ENCODE measurements at regions not wholly inside any gene's neighbourhood (a gene's known extent, or its start where the extent isn't known, plus 50 kb on each side); places are given as distances from the start of the nearest gene placed in this dataset.

DNA sequence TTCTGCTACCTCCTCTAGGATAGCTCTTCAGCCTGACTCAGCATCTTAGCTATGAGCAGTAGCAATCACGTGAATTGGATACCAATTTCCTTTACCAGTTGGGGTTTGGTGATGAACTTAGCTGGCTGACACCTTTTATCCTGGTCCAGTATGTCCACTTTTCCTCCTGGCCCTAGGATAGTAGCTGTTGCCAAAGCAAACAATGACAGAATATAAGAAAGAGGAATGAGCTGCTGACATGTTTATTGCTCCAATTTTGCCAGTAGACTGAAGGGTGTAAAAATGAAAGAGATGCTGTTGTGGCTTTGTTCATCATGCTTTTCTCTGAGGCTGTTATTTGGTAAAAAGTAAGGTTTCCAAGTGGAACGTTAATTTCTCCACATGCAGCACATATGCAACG lies 168.3 kb upstream of the JAG1 start:
- TF ChIP-seq EZH2phosphoT487 (IDR thresholded peaks at IDR 0.05; ENCODE audit: borderline replicate concordance) (no peak), POLR2AphosphoS5 (IDR thresholded peaks at IDR 0.05; ENCODE audit: low read depth, low read length) (no peak), ELF1 (IDR thresholded peaks at IDR 0.05; ENCODE audit: borderline replicate concordance, low read depth) (no peak), EZH2 (IDR thresholded peaks at IDR 0.05) (no peak), EGR1 (IDR thresholded peaks at IDR 0.05; ENCODE audit: low read depth) (no peak), ZNF274 (IDR thresholded peaks at IDR 0.05; ENCODE audit: low read depth, low read length) (no peak), POLR2A (IDR thresholded peaks at IDR 0.05; ENCODE audit: borderline replicate concordance, extremely low read depth, insufficient read depth, insufficient read length) (no peak), JUND (IDR thresholded peaks at IDR 0.05) (no peak), TCF7L2 (IDR thresholded peaks at IDR 0.05; ENCODE audit: borderline replicate concordance, extremely low read depth, insufficient read depth, insufficient read length) (no peak), SIN3A (IDR thresholded peaks at IDR 0.05; ENCODE audit: low read depth) (no peak), SP1 (IDR thresholded peaks at IDR 0.05; ENCODE audit: low read depth) (no peak)
- TF ChIP-seq, protein P1, sequence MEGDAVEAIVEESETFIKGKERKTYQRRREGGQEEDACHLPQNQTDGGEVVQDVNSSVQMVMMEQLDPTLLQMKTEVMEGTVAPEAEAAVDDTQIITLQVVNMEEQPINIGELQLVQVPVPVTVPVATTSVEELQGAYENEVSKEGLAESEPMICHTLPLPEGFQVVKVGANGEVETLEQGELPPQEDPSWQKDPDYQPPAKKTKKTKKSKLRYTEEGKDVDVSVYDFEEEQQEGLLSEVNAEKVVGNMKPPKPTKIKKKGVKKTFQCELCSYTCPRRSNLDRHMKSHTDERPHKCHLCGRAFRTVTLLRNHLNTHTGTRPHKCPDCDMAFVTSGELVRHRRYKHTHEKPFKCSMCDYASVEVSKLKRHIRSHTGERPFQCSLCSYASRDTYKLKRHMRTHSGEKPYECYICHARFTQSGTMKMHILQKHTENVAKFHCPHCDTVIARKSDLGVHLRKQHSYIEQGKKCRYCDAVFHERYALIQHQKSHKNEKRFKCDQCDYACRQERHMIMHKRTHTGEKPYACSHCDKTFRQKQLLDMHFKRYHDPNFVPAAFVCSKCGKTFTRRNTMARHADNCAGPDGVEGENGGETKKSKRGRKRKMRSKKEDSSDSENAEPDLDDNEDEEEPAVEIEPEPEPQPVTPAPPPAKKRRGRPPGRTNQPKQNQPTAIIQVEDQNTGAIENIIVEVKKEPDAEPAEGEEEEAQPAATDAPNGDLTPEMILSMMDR (IDR thresholded peaks at IDR 0.05 in 2 of 3, conservative IDR thresholded peaks at IDR 0.05 in 1 of 3; ENCODE audit: borderline replicate concordance in 1 of 3, insufficient read depth in 1 of 3, low read depth in 2 of 3, low read length in 2 of 3) = no peak
- TF ChIP-seq, protein P2, sequence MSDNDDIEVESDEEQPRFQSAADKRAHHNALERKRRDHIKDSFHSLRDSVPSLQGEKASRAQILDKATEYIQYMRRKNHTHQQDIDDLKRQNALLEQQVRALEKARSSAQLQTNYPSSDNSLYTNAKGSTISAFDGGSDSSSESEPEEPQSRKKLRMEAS (IDR thresholded peaks at IDR 0.05) = no peak
- TF ChIP-seq, protein P3, sequence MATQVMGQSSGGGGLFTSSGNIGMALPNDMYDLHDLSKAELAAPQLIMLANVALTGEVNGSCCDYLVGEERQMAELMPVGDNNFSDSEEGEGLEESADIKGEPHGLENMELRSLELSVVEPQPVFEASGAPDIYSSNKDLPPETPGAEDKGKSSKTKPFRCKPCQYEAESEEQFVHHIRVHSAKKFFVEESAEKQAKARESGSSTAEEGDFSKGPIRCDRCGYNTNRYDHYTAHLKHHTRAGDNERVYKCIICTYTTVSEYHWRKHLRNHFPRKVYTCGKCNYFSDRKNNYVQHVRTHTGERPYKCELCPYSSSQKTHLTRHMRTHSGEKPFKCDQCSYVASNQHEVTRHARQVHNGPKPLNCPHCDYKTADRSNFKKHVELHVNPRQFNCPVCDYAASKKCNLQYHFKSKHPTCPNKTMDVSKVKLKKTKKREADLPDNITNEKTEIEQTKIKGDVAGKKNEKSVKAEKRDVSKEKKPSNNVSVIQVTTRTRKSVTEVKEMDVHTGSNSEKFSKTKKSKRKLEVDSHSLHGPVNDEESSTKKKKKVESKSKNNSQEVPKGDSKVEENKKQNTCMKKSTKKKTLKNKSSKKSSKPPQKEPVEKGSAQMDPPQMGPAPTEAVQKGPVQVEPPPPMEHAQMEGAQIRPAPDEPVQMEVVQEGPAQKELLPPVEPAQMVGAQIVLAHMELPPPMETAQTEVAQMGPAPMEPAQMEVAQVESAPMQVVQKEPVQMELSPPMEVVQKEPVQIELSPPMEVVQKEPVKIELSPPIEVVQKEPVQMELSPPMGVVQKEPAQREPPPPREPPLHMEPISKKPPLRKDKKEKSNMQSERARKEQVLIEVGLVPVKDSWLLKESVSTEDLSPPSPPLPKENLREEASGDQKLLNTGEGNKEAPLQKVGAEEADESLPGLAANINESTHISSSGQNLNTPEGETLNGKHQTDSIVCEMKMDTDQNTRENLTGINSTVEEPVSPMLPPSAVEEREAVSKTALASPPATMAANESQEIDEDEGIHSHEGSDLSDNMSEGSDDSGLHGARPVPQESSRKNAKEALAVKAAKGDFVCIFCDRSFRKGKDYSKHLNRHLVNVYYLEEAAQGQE (IDR thresholded peaks at IDR 0.05; ENCODE audit: low read depth) = no peak
